IMR-90 (cell line): ENCODE measurements at regions not wholly inside any gene's neighbourhood (a gene's known extent, or its start where the extent isn't known, plus 50 kb on each side); places are given as distances from the start of the nearest gene placed in this dataset.

Experiments
- BHLHE40 ChIP-seq: fragments of 150-350 bp; IDR thresholded peaks from 2 replicates; pipeline ENCODE4 v1.6.1; 2016; ENCODE audit warnings: mild to moderate bottlenecking, low read depth, low read length
- CEBPB ChIP-seq: IDR thresholded peaks from 2 replicates; pipeline ENCODE4 v1.6.1; 2012; ENCODE audit warnings: low read depth, low read length, improper control_type of control experiment
- CTCF ChIP-seq: conservative IDR thresholded peaks from 2 replicates; pipeline ENCODE4 v1.5.1; 2012; ENCODE audit warnings: mild to moderate bottlenecking, low read depth, low read length, improper control_type of control experiment
- MAFK ChIP-seq: IDR thresholded peaks from 2 replicates; pipeline ENCODE4 v1.6.1; 2012; ENCODE audit warnings: low read depth, low read length, improper control_type of control experiment
- MAZ ChIP-seq: IDR thresholded peaks from 2 replicates; pipeline ENCODE4 v1.6.1; 2012; ENCODE audit warnings: low read depth, mild to moderate bottlenecking, low read length, improper control_type of control experiment, moderate library complexity, borderline replicate concordance
- MXI1 ChIP-seq: IDR thresholded peaks from 2 replicates; pipeline ENCODE4 v1.6.1; 2012; ENCODE audit warnings: low read depth, mild to moderate bottlenecking, low read length, moderate library complexity, borderline replicate concordance
- POLR2A ChIP-seq: IDR thresholded peaks from 2 replicates; pipeline ENCODE4 v1.6.1; 2012; ENCODE audit warnings: mild to moderate bottlenecking, low read depth, low read length
- SMC3 ChIP-seq: fragments of 150-350 bp; IDR thresholded peaks from 2 replicates; pipeline ENCODE4 v1.6.1; 2016; ENCODE audit warnings: low read depth, mild to moderate bottlenecking, antibody characterized with exemption, low read length, moderate library complexity
- USF2 ChIP-seq: fragments of 150-350 bp; IDR thresholded peaks from 2 replicates; pipeline ENCODE4 v1.6.1; 2017; ENCODE audit warnings: mild to moderate bottlenecking, antibody characterized with exemption, low read length, low read depth

GRCh38 chr2:37856101-37856751, 68.9 kb upstream of the RMDN2 start:
- no peak for TF ChIP-seq CTCF
- TF ChIP-seq POLR2A = no peak
- no peak for TF ChIP-seq SMC3
- no peak for TF ChIP-seq MXI1
- TF ChIP-seq BHLHE40 = no peak
- TF ChIP-seq MAZ = no peak
- no peak for TF ChIP-seq CEBPB
- no peak for TF ChIP-seq USF2
- TF ChIP-seq MAFK = no peak
